ENCODE measurements at regions not wholly inside any gene's neighbourhood (a gene's known extent, or its start where the extent isn't known, plus 50 kb on each side); places are given as distances from the start of the nearest gene placed in this dataset.

DNA sequence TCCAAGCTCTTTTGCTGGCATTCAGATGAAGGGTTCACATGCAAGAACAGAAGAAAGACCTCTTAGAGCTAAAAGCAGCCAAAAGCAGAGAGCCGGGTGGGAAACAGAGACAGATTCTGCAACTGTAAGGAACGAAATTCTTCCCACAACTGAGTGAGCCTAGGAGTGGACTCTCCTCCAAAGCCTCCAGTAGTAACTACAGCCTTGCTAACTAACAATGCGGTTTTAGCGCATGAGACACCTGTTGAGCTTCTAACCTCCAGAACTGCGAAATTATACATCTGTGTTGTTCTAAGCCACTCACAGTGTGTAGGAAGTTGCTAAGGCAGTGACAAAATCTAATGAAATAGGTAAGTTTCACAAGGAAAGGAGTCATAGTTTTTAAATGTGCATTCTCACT, 98.1 kb upstream of the SLITRK1 start:
- DNase-seq, result no peak

- DNase-seq, result peak in 1 of 2 donors; percentile 1
These were observed 93.4 kb upstream of the SLITRK1 start for GRCh38 chr13:83975655-83976165.

DNA sequence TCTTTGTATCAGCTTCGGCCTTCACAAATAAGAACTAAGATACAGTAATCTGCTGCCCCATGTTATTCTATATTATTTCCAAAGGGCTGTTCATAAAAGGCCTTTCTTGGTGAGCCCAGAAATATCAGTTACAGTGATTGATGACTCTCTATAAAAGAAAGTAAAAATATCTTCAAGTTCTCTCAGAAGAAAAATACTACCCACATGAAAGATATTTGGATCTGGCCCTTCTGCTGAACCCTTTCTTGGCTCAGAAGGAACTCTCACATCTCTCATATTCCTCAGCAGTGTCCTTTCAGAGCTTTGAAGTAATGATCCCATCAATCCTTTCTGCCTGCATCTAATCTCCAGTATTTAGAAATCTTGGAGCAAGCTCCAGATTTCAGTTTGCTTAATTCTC, 76.3 kb upstream of the SLITRK1 start:
- no peak for DNase-seq

GRCh38 chr13:83955011-83955410, 72.7 kb upstream of the SLITRK1 start:
- no peak for DNase-seq

DNA sequence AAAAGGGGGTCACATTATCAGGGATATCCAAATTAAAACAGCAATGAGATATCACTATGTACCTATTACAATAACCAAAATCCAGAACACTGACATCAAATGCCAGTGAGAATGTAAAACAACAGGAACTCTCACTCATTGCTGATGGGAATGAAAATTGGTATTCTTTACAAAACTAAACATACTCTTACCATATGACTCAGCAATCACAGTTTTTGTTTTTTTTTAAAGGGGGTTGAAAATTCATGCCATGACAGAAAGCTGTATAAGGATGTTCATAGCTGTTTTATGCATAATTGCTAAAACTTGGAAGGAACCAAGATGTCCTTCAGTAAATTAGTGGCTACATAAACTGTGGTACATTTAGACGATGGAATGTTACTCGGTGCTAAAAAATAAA, 71.6 kb upstream of the SLITRK1 start:
- no peak for DNase-seq

- DNase-seq, result no peak
These were observed 68.0 kb upstream of the SLITRK1 start for GRCh38 chr13:83950293-83950692.

DNA sequence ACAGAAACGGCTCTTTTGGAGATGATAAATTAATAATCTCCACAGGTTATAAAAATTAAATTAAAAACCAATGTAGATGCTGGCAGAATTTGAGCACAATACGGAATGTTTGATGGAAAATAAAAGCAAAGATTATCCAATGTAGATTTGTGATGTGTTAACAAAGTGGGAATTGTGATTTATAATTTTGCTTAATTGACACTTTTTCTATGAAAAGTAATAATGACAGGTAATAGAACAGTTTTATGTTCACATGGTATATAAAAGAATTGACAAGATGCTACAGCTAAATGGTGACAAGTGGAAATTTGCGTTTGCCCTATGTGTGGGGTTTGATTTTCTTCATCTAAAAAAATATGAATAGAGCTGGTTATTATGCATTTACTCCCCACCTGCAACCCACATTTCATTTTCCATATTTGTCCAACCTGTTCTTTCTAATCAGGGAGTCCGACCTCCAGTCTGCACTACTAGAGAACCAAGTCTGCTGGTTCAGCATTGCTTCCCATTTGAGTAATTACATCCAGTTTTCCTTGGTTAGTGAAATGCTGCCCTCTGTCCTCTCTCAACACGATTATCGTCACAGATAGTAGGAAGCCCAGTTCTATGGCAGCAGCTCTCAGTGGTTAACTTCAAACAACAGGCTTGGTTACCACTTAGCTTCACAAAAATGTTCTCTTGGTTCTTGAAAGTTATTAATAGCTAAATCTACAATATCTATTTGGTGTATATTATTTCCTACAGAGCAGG, 61.4 kb upstream of the SLITRK1 start:
- no peak for DNase-seq

DNA sequence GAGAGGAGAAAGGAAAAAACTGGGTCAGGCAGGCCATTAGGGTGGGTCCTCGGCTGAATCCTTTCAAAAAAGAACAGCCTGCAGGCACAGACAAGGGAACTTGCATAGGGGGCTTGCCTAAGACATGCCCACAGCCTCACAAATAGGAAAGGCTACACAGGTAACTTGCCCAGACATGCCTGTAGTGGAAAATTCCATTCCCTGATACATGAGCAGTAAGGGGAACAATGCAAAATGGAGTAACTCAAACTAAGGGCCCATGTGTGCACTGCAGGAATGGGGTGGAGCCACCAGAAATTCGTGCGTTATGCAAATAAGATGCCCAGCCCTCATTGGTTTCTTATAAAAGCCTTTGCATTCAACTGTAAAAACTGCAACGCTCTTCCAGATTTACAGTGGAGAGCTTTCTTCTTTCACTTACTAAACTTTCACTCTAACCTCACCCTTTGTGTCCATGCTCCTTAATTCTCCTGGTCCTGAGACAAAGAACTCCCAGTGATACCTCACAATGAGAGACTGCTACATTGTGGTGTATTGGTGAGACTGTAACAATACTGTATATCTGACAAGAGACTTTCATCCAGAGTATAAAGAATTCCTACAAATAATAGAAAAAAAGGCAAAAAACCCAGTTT, 59.5 kb upstream of the SLITRK1 start:
- DNase-seq, result no peak

DNA sequence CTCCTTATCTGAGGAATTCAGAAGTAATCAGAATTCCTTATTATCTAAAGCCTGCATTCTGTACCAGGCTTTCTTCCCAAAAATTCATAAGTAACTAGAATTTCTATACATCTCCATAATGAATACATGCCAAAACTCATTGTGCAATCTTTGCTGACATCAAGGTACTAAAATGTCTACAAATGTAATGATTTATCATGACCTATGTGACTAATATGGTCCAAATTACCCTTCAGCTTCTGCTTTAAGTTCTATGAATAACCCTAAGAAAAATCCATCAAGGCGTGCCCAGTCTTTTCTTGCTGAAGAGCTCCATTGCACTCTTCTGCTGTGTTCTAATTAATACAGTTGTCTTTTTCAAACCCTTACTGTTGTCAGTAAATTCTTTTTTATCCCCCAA, 58.5 kb upstream of the SLITRK1 start:
- DNase-seq, result no peak

- no peak for DNase-seq
These were observed 55.3 kb upstream of the SLITRK1 start for GRCh38 chr13:83937579-83937978.

DNA sequence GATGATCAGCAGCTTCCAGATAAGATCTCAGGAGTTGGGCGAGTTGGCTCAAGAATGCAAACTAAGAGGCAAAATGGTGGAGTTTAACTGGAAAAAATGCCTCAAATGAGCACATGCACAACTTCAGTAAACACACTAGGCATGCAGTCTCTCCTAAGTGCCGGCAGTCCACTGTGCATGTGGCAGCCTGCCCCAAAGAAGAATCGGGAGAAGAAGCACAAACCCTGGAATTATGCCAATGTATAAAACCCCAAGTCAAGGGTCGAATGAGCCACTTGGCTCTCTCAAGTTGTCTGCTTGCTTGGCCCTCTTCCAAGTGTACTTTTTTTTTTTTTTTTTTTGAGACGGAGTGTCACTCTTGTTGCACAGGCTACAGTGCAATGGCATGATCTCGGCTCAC, 53.3 kb upstream of the SLITRK1 start:
- DNase-seq, result no peak
